Activated CD4-positive, alpha-beta T cell treated with anti-CD3 and anti-CD28 coated beads, Interleukin-2, amount 10 ng/mL, durations not matched to agents 7 days and 5 days (primary cell): ENCODE measurements at regions not wholly inside any gene's neighbourhood (a gene's known extent, or its start where the extent isn't known, plus 50 kb on each side); places are given as distances from the start of the nearest gene placed in this dataset.
A peak's percentile ranks its signal among the peaks of the same experiment; 100 is the strongest.

ENCODE experiments used
- CTCF ChIA-PET: fragments of 350-600 bp; sonication (Branson Sonifier 250); formaldehyde crosslinking; loops from one replicate; lab custom pipeline; 2021; ENCODE audit warnings: antibody characterized with exemption; lab: Charles Lee
- POLR2A ChIA-PET: fragments of 350-600 bp; sonication (Branson Sonifier 250); formaldehyde crosslinking; loops from one replicate; lab custom pipeline; 2021; ENCODE audit warnings: antibody characterized with exemption; lab: Charles Lee
- DNase-seq: peaks from one replicate; pipeline ENCODE4 v3.0.0-alpha.2; 2020
- H3K27ac Mint-ChIP-seq: one replicate; pipeline ENCODE4 v1.8.0; 2021; ENCODE audit warnings: mild to moderate bottlenecking, moderate library complexity, mixed read lengths
- H3K27me3 Mint-ChIP-seq: one replicate; pipeline ENCODE4 v1.8.0; 2021; ENCODE audit warnings: mixed read lengths
- H3K36me3 Mint-ChIP-seq: one replicate; pipeline ENCODE4 v1.8.0; 2021; ENCODE audit warnings: low read depth, mixed read lengths
- H3K4me1 Mint-ChIP-seq: one replicate; pipeline ENCODE4 v1.8.0; 2021; ENCODE audit warnings: mixed read lengths
- H3K4me3 Mint-ChIP-seq: one replicate; pipeline ENCODE4 v1.8.0; 2021; ENCODE audit warnings: mild to moderate bottlenecking, moderate library complexity, mixed read lengths
- H3K9me3 Mint-ChIP-seq: one replicate; pipeline ENCODE4 v1.8.0; 2021; ENCODE audit warnings: mixed read lengths

- DNase-seq: no peak
- ChIA-PET POLR2A (no interaction called here), CTCF (no interaction called here)
- Mint-ChIP-seq H3K4me1 (no peaks in the 10 kb centered on the region), H3K9me3 (no peaks in the 10 kb centered on the region), H3K27ac (no peak overlapping the region), H3K27me3 (peaks cover 1% of the 10 kb centered on the region), H3K36me3 (no peaks in the 10 kb centered on the region), H3K4me3 (no peak overlapping the region)
Observed at GRCh38 chr17:69878661-69879060, 196.4 kb upstream of the KCNJ16 start.

GRCh38 chr17:69879576-69879975 is 195.4 kb upstream of the KCNJ16 start:
- POLR2A ChIA-PET: no interaction called here
- H3K27me3 Mint-ChIP-seq: peaks cover 1% of the 10 kb centered on the region

DNA sequence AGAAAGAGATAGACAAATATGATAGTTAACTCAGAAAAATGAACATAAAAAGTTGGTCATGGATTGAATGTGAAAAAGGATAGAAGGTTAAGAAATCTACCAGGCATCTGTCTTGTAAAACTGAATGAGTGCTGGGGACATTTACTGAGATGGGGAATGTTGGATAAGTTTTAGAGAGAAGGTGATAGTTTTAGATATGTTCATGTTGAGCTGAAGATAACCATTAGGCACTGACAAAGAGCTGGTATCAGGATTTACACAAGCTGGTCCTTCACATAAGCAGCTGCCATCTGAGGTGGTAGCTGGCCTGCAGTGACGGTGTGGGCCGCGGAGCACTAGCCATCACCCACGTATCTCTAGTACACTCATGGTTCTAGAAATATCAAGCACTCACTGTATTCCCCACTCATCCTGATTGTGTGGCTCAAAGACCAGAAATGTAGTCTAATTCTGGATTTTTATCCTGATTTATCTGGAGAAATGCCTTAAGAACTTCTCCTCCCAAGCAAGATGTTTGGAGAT is 194.4 kb upstream of the KCNJ16 start:
- POLR2A ChIA-PET: no interaction called here
- H3K27ac Mint-ChIP-seq: no peak overlapping the region
- CTCF ChIA-PET: no interaction called here

More at GRCh38 chr17:69879576-69879975, 195.4 kb upstream of the KCNJ16 start:
- Mint-ChIP-seq H3K36me3 (no peaks in the 10 kb centered on the region), H3K27ac (no peak overlapping the region), H3K9me3 (no peaks in the 10 kb centered on the region), H3K4me3 (no peak overlapping the region), H3K4me1 (no peaks in the 10 kb centered on the region)
- DNase-seq: no peak
- CTCF ChIA-PET: no interaction called here

GRCh38 chr17:69882281-69882680 is 192.7 kb upstream of the KCNJ16 start:
- Mint-ChIP-seq H3K4me3 (no peak overlapping the region), H3K36me3 (no peaks in the 10 kb centered on the region), H3K9me3 (no peaks in the 10 kb centered on the region), H3K4me1 (no peaks in the 10 kb centered on the region), H3K27ac (no peak overlapping the region), H3K27me3 (peaks cover 1% of the 10 kb centered on the region)
- no peak for DNase-seq
- CTCF ChIA-PET: no interaction called here
- POLR2A ChIA-PET: no interaction called here

More for the DNA sequence above, 194.4 kb upstream of the KCNJ16 start:
- Mint-ChIP-seq H3K27me3 (peaks cover 1% of the 10 kb centered on the region), H3K4me1 (no peaks in the 10 kb centered on the region), H3K36me3 (no peaks in the 10 kb centered on the region), H3K9me3 (no peaks in the 10 kb centered on the region), H3K4me3 (no peak overlapping the region)
- no peak for DNase-seq

DNA sequence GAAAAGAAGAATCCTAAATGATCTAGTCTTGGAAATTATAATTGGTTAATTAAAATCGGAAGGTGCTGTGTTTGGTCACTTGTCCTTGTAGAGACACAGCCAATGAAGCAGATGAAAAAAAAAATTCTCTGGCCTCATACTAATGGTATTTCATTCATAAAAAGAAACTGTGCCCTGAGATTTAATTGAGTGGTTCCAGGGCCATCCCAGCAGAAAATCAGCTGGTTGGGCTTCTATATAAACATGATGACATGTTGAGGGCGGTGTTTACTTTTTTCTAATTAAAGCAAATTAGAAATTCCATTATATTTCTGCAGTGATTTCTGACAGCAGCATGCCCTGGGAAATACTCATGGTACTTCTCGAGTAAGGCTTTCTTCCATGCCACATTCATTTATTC is 191.9 kb upstream of the KCNJ16 start:
- H3K9me3 Mint-ChIP-seq: no peaks in the 10 kb centered on the region
- H3K27ac Mint-ChIP-seq: no peak overlapping the region
- H3K4me3 Mint-ChIP-seq: no peak overlapping the region
- DNase-seq: no peak
- no peaks in the 10 kb centered on the region for H3K36me3 Mint-ChIP-seq
- CTCF ChIA-PET: no interaction called here
- POLR2A ChIA-PET: no interaction called here
- no peaks in the 10 kb centered on the region for H3K4me1 Mint-ChIP-seq
- peaks cover 1% of the 10 kb centered on the region for H3K27me3 Mint-ChIP-seq

- ChIA-PET POLR2A (no interaction called here), CTCF (no interaction called here)
- Mint-ChIP-seq H3K27ac (no peak overlapping the region), H3K4me1 (no peaks in the 10 kb centered on the region), H3K36me3 (no peaks in the 10 kb centered on the region), H3K9me3 (no peaks in the 10 kb centered on the region), H3K4me3 (no peak overlapping the region), H3K27me3 (no peaks in the 10 kb centered on the region)
- no peak for DNase-seq
Observed at GRCh38 chr17:69884356-69884755, 190.7 kb upstream of the KCNJ16 start.

- CTCF ChIA-PET: interaction anchor here (0.6 kb wide), 1 partner anchor 532 kb away, joined by 3 read pairs; no protein-coding TSS in a partner anchor
- H3K9me3 Mint-ChIP-seq: no peaks in the 10 kb centered on the region
- DNase-seq: no peak
- POLR2A ChIA-PET: no interaction called here
- H3K4me3 Mint-ChIP-seq: no peak overlapping the region
- no peaks in the 10 kb centered on the region for H3K27me3 Mint-ChIP-seq
- H3K4me1 Mint-ChIP-seq: no peaks in the 10 kb centered on the region
- H3K36me3 Mint-ChIP-seq: no peaks in the 10 kb centered on the region
- no peak overlapping the region for H3K27ac Mint-ChIP-seq
Observed at GRCh38 chr17:69884846-69885245, 190.2 kb upstream of the KCNJ16 start.

DNA sequence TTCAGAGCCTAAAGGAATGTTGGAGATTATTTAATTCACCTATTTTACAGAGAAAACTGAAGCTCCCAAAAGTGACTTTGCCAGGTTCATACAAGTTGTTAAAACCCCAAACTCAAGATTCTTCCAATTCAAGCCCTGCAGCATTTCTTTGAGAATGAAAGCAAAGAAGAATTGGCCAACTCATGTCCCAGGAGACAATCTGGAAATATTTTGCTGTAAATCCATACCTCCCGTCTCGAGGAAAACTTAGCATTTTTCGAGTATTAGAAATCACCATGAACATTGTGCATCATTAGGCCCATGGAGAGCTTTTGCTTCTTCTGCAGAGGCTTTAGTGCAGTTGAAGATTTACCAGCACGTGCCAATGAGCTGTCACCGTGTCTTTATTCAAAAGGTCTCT is 176.4 kb upstream of the KCNJ16 start:
- POLR2A ChIA-PET: no interaction called here
- Mint-ChIP-seq H3K36me3 (no peaks in the 10 kb centered on the region), H3K4me3 (no peak overlapping the region), H3K27ac (no peak overlapping the region), H3K9me3 (peaks cover 2% of the 10 kb centered on the region), H3K4me1 (no peaks in the 10 kb centered on the region), H3K27me3 (no peaks in the 10 kb centered on the region)
- DNase-seq: no peak
- CTCF ChIA-PET: no interaction called here

- Mint-ChIP-seq H3K27ac (peak overlapping the region; percentile 25), H3K9me3 (peaks cover 2% of the 10 kb centered on the region), H3K36me3 (no peaks in the 10 kb centered on the region), H3K27me3 (no peaks in the 10 kb centered on the region), H3K4me3 (no peak overlapping the region), H3K4me1 (no peaks in the 10 kb centered on the region)
- POLR2A ChIA-PET: no interaction called here
- CTCF ChIA-PET: no interaction called here
- DNase-seq: no peak
Observed at GRCh38 chr17:69900101-69900500, 174.9 kb upstream of the KCNJ16 start.

- Mint-ChIP-seq H3K27ac (no peak overlapping the region), H3K9me3 (peaks cover 2% of the 10 kb centered on the region), H3K4me1 (no peaks in the 10 kb centered on the region), H3K27me3 (no peaks in the 10 kb centered on the region), H3K4me3 (no peak overlapping the region), H3K36me3 (no peaks in the 10 kb centered on the region)
- CTCF ChIA-PET: no interaction called here
- no peak for DNase-seq
- POLR2A ChIA-PET: no interaction called here
Observed at GRCh38 chr17:69900829-69901228, 174.2 kb upstream of the KCNJ16 start.

GRCh38 chr17:69906306-69906705 is 168.7 kb upstream of the KCNJ16 start:
- DNase-seq: no peak
- Mint-ChIP-seq H3K9me3 (no peaks in the 10 kb centered on the region), H3K4me3 (no peak overlapping the region), H3K4me1 (no peaks in the 10 kb centered on the region), H3K27ac (no peak overlapping the region), H3K36me3 (no peaks in the 10 kb centered on the region), H3K27me3 (no peaks in the 10 kb centered on the region)
- CTCF ChIA-PET: no interaction called here
- POLR2A ChIA-PET: no interaction called here

DNA sequence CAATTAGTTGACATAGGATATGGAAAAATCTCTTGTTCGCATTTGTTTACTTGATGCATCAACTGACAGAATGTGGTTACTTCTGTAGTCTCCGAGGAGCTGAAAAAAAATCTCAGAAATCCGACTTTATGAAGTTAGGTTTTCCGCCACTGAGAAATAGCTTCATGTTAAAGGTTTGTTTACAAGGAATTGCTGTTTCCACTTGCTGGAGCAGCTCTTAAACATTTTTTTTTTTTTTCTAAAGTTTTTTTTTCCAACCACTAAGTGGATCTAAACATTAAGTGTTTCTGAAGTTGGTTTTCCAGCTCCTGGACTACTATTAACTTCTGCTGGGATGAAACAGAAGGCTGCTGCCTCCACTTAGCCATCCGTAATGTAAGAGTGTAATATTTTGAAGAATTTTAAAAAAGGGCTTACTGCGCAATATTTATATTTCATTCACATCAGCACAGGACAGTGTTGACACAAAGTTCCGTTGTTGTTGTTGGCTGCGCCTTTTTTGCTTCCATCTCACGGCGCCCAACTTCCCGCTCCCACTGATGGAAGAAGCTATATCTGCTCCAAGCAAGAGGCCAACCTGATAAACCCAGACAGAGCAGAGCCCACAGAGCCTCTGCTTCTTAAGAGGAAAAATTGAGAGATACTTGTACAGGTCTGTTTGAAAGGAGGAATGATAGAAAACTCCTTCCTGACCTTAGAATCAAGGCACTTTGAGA is 167.7 kb upstream of the KCNJ16 start:
- CTCF ChIA-PET: no interaction called here
- Mint-ChIP-seq H3K4me1 (no peaks in the 10 kb centered on the region), H3K4me3 (no peak overlapping the region), H3K27me3 (no peaks in the 10 kb centered on the region), H3K9me3 (no peaks in the 10 kb centered on the region), H3K36me3 (no peaks in the 10 kb centered on the region), H3K27ac (no peak overlapping the region)
- DNase-seq: no peak
- POLR2A ChIA-PET: no interaction called here

DNA sequence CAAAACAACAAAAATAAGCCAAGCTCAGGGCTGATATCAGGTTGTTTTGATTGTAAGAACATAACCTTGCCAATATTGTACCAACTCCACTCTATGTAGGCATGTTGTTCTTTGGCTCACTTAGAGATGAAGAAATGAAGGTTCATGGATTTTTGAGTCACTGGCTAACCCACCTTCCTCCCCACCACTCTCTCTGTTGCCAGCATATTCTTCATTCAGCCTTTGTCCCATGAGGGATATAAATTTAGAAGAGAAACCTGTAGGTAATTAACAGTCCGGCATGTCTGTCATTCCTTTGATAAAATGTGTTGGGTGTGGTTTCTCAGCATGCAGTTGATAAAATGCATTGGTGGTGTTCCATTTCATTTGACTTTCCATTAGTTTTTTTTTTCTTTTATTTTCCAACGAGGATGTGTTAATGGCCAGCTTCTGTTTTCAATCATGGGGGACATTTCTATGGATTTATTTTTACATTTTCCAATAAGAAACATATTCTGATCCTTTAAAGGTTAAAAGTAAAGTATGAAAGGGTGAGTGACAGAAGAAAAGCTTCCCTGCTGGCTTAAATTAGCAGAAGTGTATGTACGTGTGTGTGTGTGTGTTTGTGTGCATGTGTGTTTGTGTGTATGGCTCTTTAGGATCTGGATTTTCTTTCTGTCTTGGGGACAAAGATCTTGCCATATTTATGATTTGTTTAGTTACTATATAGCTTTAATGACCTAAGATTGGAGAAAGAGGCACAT is 166.2 kb upstream of the KCNJ16 start:
- Mint-ChIP-seq H3K4me3 (no peak overlapping the region), H3K36me3 (no peaks in the 10 kb centered on the region), H3K27me3 (no peaks in the 10 kb centered on the region), H3K9me3 (no peaks in the 10 kb centered on the region), H3K27ac (no peak overlapping the region), H3K4me1 (no peaks in the 10 kb centered on the region)
- CTCF ChIA-PET: no interaction called here
- POLR2A ChIA-PET: no interaction called here
- no peak for DNase-seq
